ENCODE measurements at regions not wholly inside any gene's neighbourhood (a gene's known extent, or its start where the extent isn't known, plus 50 kb on each side); places are given as distances from the start of the nearest gene placed in this dataset.

GRCh38 chr1:208362011-208362410, 117.8 kb upstream of the PLXNA2 start:
- H3K27me3 ChIP-seq (ENCODE audit: insufficient read depth, low read depth, severe bottlenecking) = peaks cover 61% of the 10 kb centered on the region
- no peaks in the 10 kb centered on the region for H3K9me3 ChIP-seq (ENCODE audit: severe bottlenecking)
- H3K4me3 ChIP-seq (ENCODE audit: low read depth, low read length) = no peak overlapping the region
- no peak overlapping the region for H3K27ac ChIP-seq
- TF ChIP-seq CTCF (IDR thresholded peaks at IDR 0.05; ENCODE audit: low read depth, low read length) = no peak
- H3K36me3 ChIP-seq = no peaks in the 10 kb centered on the region
- DNase-seq = no peak

- Histone ChIP-seq H3K9me3 (ENCODE audit: severe bottlenecking) (no peaks in the 10 kb centered on the region), H3K27me3 (ENCODE audit: insufficient read depth, low read depth, severe bottlenecking) (peaks cover 58% of the 10 kb centered on the region), H3K4me3 (ENCODE audit: low read depth, low read length) (no peak overlapping the region), H3K27ac (no peak overlapping the region), H3K36me3 (no peaks in the 10 kb centered on the region)
- no peak for DNase-seq
- no peak for TF ChIP-seq CTCF (IDR thresholded peaks at IDR 0.05; ENCODE audit: low read depth, low read length)
Observed at GRCh38 chr1:208366559-208366958, 122.4 kb upstream of the PLXNA2 start.

- no peak for DNase-seq
- no peak overlapping the region for H3K4me3 ChIP-seq (ENCODE audit: low read depth, low read length)
- no peak for TF ChIP-seq CTCF (IDR thresholded peaks at IDR 0.05; ENCODE audit: low read depth, low read length)
- no peaks in the 10 kb centered on the region for H3K36me3 ChIP-seq
- H3K27me3 ChIP-seq (ENCODE audit: insufficient read depth, low read depth, severe bottlenecking) = peaks cover 66% of the 10 kb centered on the region
- H3K27ac ChIP-seq = no peak overlapping the region
- H3K9me3 ChIP-seq (ENCODE audit: severe bottlenecking) = no peaks in the 10 kb centered on the region
Observed at GRCh38 chr1:208369045-208369444, 124.9 kb upstream of the PLXNA2 start.

- H3K27me3 ChIP-seq (ENCODE audit: insufficient read depth, low read depth, severe bottlenecking) = peaks cover 67% of the 10 kb centered on the region
- TF ChIP-seq CTCF (IDR thresholded peaks at IDR 0.05; ENCODE audit: low read depth, low read length) = no peak
- no peak for DNase-seq
- H3K4me3 ChIP-seq (ENCODE audit: low read depth, low read length) = no peak overlapping the region
- no peak overlapping the region for H3K27ac ChIP-seq
- H3K36me3 ChIP-seq = no peaks in the 10 kb centered on the region
- no peaks in the 10 kb centered on the region for H3K9me3 ChIP-seq (ENCODE audit: severe bottlenecking)
Observed at GRCh38 chr1:208369658-208370057, 125.5 kb upstream of the PLXNA2 start.

GRCh38 chr1:208374391-208374941, 130.3 kb upstream of the PLXNA2 start:
- no peak for TF ChIP-seq CTCF (IDR thresholded peaks at IDR 0.05; ENCODE audit: low read depth, low read length)
- Histone ChIP-seq H3K36me3 (no peaks in the 10 kb centered on the region), H3K27me3 (ENCODE audit: insufficient read depth, low read depth, severe bottlenecking) (peaks cover 55% of the 10 kb centered on the region), H3K9me3 (ENCODE audit: severe bottlenecking) (no peaks in the 10 kb centered on the region), H3K4me3 (ENCODE audit: low read depth, low read length) (no peak overlapping the region), H3K27ac (no peak overlapping the region)
- no peak for DNase-seq

- DNase-seq = no peak
- Histone ChIP-seq H3K9me3 (ENCODE audit: severe bottlenecking) (no peaks in the 10 kb centered on the region), H3K27ac (no peak overlapping the region), H3K4me3 (ENCODE audit: low read depth, low read length) (no peak overlapping the region), H3K36me3 (no peaks in the 10 kb centered on the region), H3K27me3 (ENCODE audit: insufficient read depth, low read depth, severe bottlenecking) (peaks cover 50% of the 10 kb centered on the region)
- no peak for TF ChIP-seq CTCF (IDR thresholded peaks at IDR 0.05; ENCODE audit: low read depth, low read length)
Observed at GRCh38 chr1:208381481-208381880, 137.3 kb upstream of the PLXNA2 start.

All from WERI-Rb-1 (cell line).